ENCODE measurements at regions not wholly inside any gene's neighbourhood (a gene's known extent, or its start where the extent isn't known, plus 50 kb on each side); places are given as distances from the start of the nearest gene placed in this dataset.
A peak's percentile ranks its signal among the peaks of the same experiment; 100 is the strongest.
"Not testable (repeated sequence)": the region's sequence is repeated elsewhere in the genome, so short reads cannot be mapped to it uniquely, and the experiment has no call there.

GRCh38 chr15:55126111-55126510 is 70.6 kb downstream of the RSL24D1 start:
- no peak for DNase-seq (ENCODE audit: low read depth in 2 of 3, low spot score in 2 of 3)

GRCh38 chr15:55124616-55125015 is 72.1 kb downstream of the RSL24D1 start:
- no peak for DNase-seq (ENCODE audit: low read depth in 2 of 3, low spot score in 2 of 3)

- DNase-seq (ENCODE audit: low read depth in 2 of 3, low spot score in 2 of 3) = no peak
These were observed 78.3 kb downstream of the RSL24D1 start for GRCh38 chr15:55118344-55118870.

- DNase-seq (ENCODE audit: low read depth in 2 of 3, low spot score in 2 of 3) = no peak
These were observed 80.1 kb downstream of the RSL24D1 start for GRCh38 chr15:55116636-55117035.

GRCh38 chr15:55113736-55114135 is 83.0 kb downstream of the RSL24D1 start:
- DNase-seq (ENCODE audit: low read depth in 2 of 3, low spot score in 2 of 3) = no peak

GRCh38 chr15:55112706-55113105 is 84.0 kb downstream of the RSL24D1 start:
- DNase-seq (ENCODE audit: low read depth in 2 of 3, low spot score in 2 of 3) = no peak

- DNase-seq (ENCODE audit: low read depth in 2 of 3, low spot score in 2 of 3) = no peak
These were observed 86.3 kb downstream of the RSL24D1 start for GRCh38 chr15:55110446-55110845.

GRCh38 chr15:55108858-55109518 is 87.8 kb downstream of the RSL24D1 start:
- peak in 2 of 3 donors; percentile 71 to 87 for DNase-seq (ENCODE audit: low read depth in 2 of 3, low spot score in 2 of 3)

- no peak for DNase-seq (ENCODE audit: low read depth in 2 of 3, low spot score in 2 of 3)
These were observed 88.3 kb downstream of the RSL24D1 start for GRCh38 chr15:55108448-55108847.

GRCh38 chr15:55106155-55106554 is 90.6 kb downstream of the RSL24D1 start:
- DNase-seq (ENCODE audit: low read depth in 2 of 3, low spot score in 2 of 3) = no peak

- no peak for DNase-seq (ENCODE audit: low read depth in 2 of 3, low spot score in 2 of 3)
These were observed 102.6 kb downstream of the RSL24D1 start for GRCh38 chr15:55094136-55094535.

- DNase-seq (ENCODE audit: low read depth in 2 of 3, low spot score in 2 of 3) = no peak
These were observed 108.5 kb downstream of the RSL24D1 start for GRCh38 chr15:55088207-55088606.

- DNase-seq (ENCODE audit: low read depth in 2 of 3, low spot score in 2 of 3) = no peak
These were observed 112.1 kb downstream of the RSL24D1 start for GRCh38 chr15:55084673-55085072.

- DNase-seq (ENCODE audit: low read depth in 2 of 3, low spot score in 2 of 3) = no peak
These were observed 112.5 kb downstream of the RSL24D1 start for GRCh38 chr15:55084216-55084615.

GRCh38 chr15:55077052-55077451 is 119.7 kb downstream of the RSL24D1 start:
- not testable (repeated sequence) for DNase-seq (ENCODE audit: low read depth in 2 of 3, low spot score in 2 of 3)

GRCh38 chr15:55074431-55074830 is 122.3 kb downstream of the RSL24D1 start:
- no peak for DNase-seq (ENCODE audit: low read depth in 2 of 3, low spot score in 2 of 3)

GRCh38 chr15:55063970-55064369 is 132.8 kb downstream of the RSL24D1 start:
- DNase-seq (ENCODE audit: low read depth in 2 of 3, low spot score in 2 of 3) = not testable (repeated sequence)

GRCh38 chr15:55060836-55061235 is 135.9 kb downstream of the RSL24D1 start:
- no peak for DNase-seq (ENCODE audit: low read depth in 2 of 3, low spot score in 2 of 3)

GRCh38 chr15:55056500-55056899 is 140.2 kb downstream of the RSL24D1 start:
- no peak for DNase-seq (ENCODE audit: low read depth in 2 of 3, low spot score in 2 of 3)

- no peak for DNase-seq (ENCODE audit: low read depth in 2 of 3, low spot score in 2 of 3)
These were observed 152.6 kb downstream of the RSL24D1 start for GRCh38 chr15:55044162-55044561.

GRCh38 chr15:55037071-55037470 is 159.7 kb downstream of the RSL24D1 start:
- no peak for DNase-seq (ENCODE audit: low read depth in 2 of 3, low spot score in 2 of 3)

GRCh38 chr15:55035749-55036148 is 161.0 kb downstream of the RSL24D1 start:
- no peak for DNase-seq (ENCODE audit: low read depth in 2 of 3, low spot score in 2 of 3)

- DNase-seq (ENCODE audit: low read depth in 2 of 3, low spot score in 2 of 3) = no peak
These were observed 163.2 kb downstream of the RSL24D1 start for GRCh38 chr15:55033574-55033973.

Measured in hematopoietic multipotent progenitor cell (in vitro differentiated cells).